BLaER1 treated with 17β-estradiol and CSF1 and Interleukin-3, amounts not matched to agents 10 nM and 100 nM (cell line): ENCODE measurements at regions not wholly inside any gene's neighbourhood (a gene's known extent, or its start where the extent isn't known, plus 50 kb on each side); places are given as distances from the start of the nearest gene placed in this dataset.
"Not testable (repeated sequence)": the region's sequence is repeated elsewhere in the genome, so short reads cannot be mapped to it uniquely, and the experiment has no call there.

ENCODE experiments used
- H3K27ac ChIP-seq, 11 experiments: shearing (Covaris generic); formaldehyde crosslinking; 2 replicates each; pipeline ENCODE4 v1.8.1; 2022
- H3K27me3 ChIP-seq, 11 experiments: shearing (Covaris generic); formaldehyde crosslinking; 2 replicates each; pipeline ENCODE4 v1.8.1; 2022
- H3K36me3 ChIP-seq, 11 experiments: shearing (Covaris generic); formaldehyde crosslinking; 2 replicates each; pipeline ENCODE4 v1.8.1; 2022
- H3K4me1 ChIP-seq, 10 experiments: shearing (Covaris generic); formaldehyde crosslinking; 2 replicates each; pipeline ENCODE4 v1.8.1; 2022
- H3K4me2 ChIP-seq, 11 experiments: shearing (Covaris generic); formaldehyde crosslinking; 2 replicates each; pipeline ENCODE4 v1.8.1; 2022
- H3K4me3 ChIP-seq, 10 experiments: shearing (Covaris generic); formaldehyde crosslinking; 2 replicates each; pipeline ENCODE4 v1.8.1; 2022
- H3K9ac ChIP-seq, 11 experiments: shearing (Covaris generic); formaldehyde crosslinking; 2 replicates each; pipeline ENCODE4 v1.8.1; 2022
- H3K9me3 ChIP-seq, 11 experiments: shearing (Covaris generic); formaldehyde crosslinking; replicated peaks in 1 of 11; 2 replicates each; pipeline ENCODE4 v1.8.1; 2022
- H4K20me1 ChIP-seq, 11 experiments: shearing (Covaris generic); formaldehyde crosslinking; 2 replicates each; pipeline ENCODE4 v1.8.1; 2022
- Cebpa-rat ChIP-seq, 11 experiments: shearing (Covaris generic); IDR thresholded peaks; 2 replicates each; pipeline ENCODE4 v1.8.1; 2022

- H3K36me3 ChIP-seq: no peaks in the 10 kb centered on the region
- no peak for TF ChIP-seq Cebpa-rat (IDR thresholded peaks at IDR 0.05)
- peaks cover 0 to 19% (median 4%) of the 10 kb centered on the region in 10 experiments; a peak in 7 of 20 replicates for H3K4me1 ChIP-seq
- H3K27me3 ChIP-seq: no peaks in the 10 kb centered on the region
- H3K9ac ChIP-seq: no peak overlapping the region
- no peaks in the 10 kb centered on the region for H4K20me1 ChIP-seq
- H3K4me3 ChIP-seq: no peak overlapping the region
- H3K9me3 ChIP-seq: peaks cover 0 to 5% (median 0%) of the 10 kb centered on the region in 11 experiments; a peak in 4 of 22 replicates
- H3K27ac ChIP-seq: no peak overlapping the region
- H3K4me2 ChIP-seq: peak overlapping the region in 2 of 11 experiments; percentile 34 to 45; a peak in 4 of 22 replicates
Measured at GRCh38 chr1:116287341-116288200, 85.5 kb upstream of the ATP1A1 start.

DNA sequence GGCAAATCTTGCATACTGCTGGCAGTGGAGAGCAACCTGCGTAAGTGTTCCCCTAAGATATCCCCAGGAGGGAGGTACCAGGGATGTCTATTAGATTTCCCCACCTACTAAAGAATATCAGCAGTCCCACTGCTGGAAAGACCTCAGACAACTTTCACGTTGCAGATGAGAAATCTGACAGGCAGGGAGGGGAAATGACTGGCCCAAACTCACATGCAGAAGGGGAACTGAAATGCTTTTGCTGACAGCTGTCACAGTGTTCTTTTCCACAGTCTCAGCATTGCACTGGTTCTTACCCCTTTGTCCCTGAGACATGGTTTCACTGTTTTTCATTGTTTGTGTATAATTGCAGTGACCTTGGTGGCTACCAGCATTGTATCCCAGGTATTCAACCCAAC is 84.8 kb upstream of the ATP1A1 start:
- Histone ChIP-seq H3K9me3 (no peaks in the 10 kb centered on the region), H3K4me3 (no peak overlapping the region), H3K4me1 (peaks cover 0 to 19% (median 4%) of the 10 kb centered on the region in 10 experiments; a peak in 7 of 20 replicates), H3K27ac (no peak overlapping the region), H3K36me3 (no peaks in the 10 kb centered on the region), H3K27me3 (no peaks in the 10 kb centered on the region), H3K4me2 (peak overlapping the region in 2 of 11 experiments; percentile 34 to 45; a peak in 4 of 22 replicates), H4K20me1 (no peaks in the 10 kb centered on the region), H3K9ac (no peak overlapping the region)
- TF ChIP-seq Cebpa-rat (IDR thresholded peaks at IDR 0.05): no peak

GRCh38 chr1:116289193-116289592 is 83.9 kb upstream of the ATP1A1 start:
- no peak overlapping the region for H3K9ac ChIP-seq
- 0 out of 22 replicates have a peak overlapping the region, but pooled peaks of 1 of the 11 experiments have one; percentile 45 for H3K4me2 ChIP-seq
- no peak for TF ChIP-seq Cebpa-rat (IDR thresholded peaks at IDR 0.05)

DNA sequence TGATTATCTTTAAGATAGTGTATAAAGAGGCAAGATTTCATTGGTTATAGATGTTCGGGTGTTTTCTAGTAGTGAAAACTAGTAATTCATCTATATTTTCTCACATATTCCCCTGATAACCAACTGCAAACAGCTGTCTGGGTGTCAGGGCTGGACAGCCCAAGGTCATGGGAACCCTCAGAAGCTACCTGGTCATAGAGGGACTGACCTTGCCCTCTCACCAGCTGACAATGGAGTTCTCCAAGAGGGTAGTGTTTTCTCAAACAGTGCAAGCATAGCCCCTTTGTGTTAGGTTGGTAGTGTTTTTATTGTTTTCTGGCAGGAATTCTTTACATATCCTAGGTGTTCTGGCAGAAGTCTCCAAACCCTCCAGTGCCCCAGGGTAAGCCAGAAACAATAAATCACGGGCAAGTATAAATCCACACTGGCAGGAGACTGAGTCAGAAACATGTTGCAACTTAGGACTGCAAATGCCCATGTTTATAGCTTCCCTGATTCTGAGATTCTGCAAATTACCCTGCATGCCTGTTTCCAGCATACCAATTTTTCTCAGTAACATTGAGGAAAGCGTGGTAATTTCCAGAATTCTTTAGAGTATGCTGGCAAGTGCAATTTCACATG is 82.8 kb upstream of the ATP1A1 start:
- Histone ChIP-seq H3K27me3 (no peaks in the 10 kb centered on the region), H3K4me1 (peaks cover 0 to 19% (median 4%) of the 10 kb centered on the region in 10 experiments; a peak in 7 of 20 replicates), H3K4me3 (no peak overlapping the region), H4K20me1 (no peaks in the 10 kb centered on the region), H3K9me3 (no peaks in the 10 kb centered on the region), H3K36me3 (no peaks in the 10 kb centered on the region), H3K4me2 (no peak overlapping the region), H3K27ac (no peak overlapping the region), H3K9ac (no peak overlapping the region)
- TF ChIP-seq Cebpa-rat (IDR thresholded peaks at IDR 0.05): no peak

More at GRCh38 chr1:116289193-116289592, 83.9 kb upstream of the ATP1A1 start:
- Histone ChIP-seq H3K4me1 (peaks cover 0 to 19% (median 4%) of the 10 kb centered on the region in 10 experiments; a peak in 7 of 20 replicates), H4K20me1 (no peaks in the 10 kb centered on the region), H3K27ac (no peak overlapping the region), H3K27me3 (no peaks in the 10 kb centered on the region), H3K4me3 (no peak overlapping the region), H3K36me3 (no peaks in the 10 kb centered on the region), H3K9me3 (no peaks in the 10 kb centered on the region)

DNA sequence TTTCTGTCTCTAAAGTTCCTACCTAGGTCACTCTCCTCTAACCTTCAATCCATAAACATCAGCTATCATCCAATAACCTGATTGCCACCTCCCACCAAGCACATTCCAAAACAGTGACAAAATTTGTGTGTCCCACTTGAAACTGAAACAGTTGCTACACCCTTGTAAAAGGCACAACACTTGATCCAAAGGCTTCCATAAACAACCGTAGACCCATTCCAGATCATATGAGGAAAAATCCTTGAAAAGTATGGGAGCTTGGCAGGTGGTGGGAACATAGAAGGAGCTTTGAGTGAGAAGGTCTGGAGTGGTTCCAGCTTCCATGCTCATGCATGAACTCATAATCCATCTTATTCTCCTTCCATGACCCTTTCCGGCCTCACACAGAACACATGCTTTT is 82.0 kb upstream of the ATP1A1 start:
- no peak overlapping the region for H3K9ac ChIP-seq
- TF ChIP-seq Cebpa-rat (IDR thresholded peaks at IDR 0.05): no peak
- H3K27ac ChIP-seq: no peak overlapping the region
- no peak overlapping the region for H3K4me2 ChIP-seq
- no peaks in the 10 kb centered on the region for H3K27me3 ChIP-seq
- no peaks in the 10 kb centered on the region for H4K20me1 ChIP-seq
- H3K36me3 ChIP-seq: no peaks in the 10 kb centered on the region
- no peak overlapping the region for H3K4me3 ChIP-seq
- H3K4me1 ChIP-seq: peaks cover 0 to 19% (median 4%) of the 10 kb centered on the region in 10 experiments; a peak in 7 of 20 replicates
- no peaks in the 10 kb centered on the region for H3K9me3 ChIP-seq

DNA sequence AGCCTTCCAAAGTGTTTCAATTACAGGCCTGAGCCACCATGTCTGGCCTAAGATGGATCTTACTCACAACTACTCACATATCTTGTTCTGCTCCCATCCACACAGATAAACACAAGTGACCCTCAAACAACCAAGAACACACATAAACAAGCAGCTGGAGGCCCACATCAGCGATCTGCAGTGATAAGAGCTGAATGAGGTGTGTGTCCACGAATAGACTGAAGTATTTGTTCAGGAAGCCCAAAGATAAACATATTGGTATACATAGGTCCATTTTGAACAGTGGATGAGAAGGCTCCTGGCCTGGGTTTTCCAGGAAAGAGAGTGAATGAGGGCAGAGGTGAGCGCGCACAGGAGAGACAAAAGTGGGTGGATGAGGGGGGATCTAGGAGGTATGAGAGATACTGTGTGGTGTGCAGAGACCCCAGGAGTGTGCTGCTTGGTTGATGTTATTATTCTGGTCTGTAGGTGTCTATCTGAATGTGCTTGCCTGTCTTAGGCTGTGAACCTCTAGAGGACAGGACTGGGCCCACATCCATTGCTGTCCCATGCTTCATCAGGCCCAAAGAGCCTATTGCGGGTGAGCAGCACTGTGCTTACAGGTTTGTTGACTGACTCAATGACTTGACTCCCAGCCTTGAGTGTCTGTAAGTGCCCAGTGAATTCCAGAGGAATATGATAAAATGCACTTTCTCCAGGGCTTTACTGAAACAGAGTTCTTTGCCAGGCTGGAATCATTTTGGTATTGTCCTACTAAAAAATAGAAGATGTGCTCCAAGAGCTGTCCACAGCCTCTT is 79.9 kb upstream of the ATP1A1 start:
- Histone ChIP-seq H3K36me3 (no peaks in the 10 kb centered on the region), H3K4me1 (peaks cover 0 to 10% (median 2%) of the 10 kb centered on the region in 10 experiments; a peak in 7 of 20 replicates), H3K9me3 (peaks cover 6 to 12% (median 10%) of the 10 kb centered on the region in 11 experiments; a peak in 19 of 22 replicates), H4K20me1 (no peaks in the 10 kb centered on the region), H3K4me2 (no peak overlapping the region), H3K9ac (no peak overlapping the region), H3K4me3 (no peak overlapping the region), H3K27ac (no peak overlapping the region), H3K27me3 (no peaks in the 10 kb centered on the region)
- no peak for TF ChIP-seq Cebpa-rat (IDR thresholded peaks at IDR 0.05)

- Histone ChIP-seq H3K27ac (no peak overlapping the region), H3K9ac (no peak overlapping the region), H3K4me1 (peaks cover 0 to 3% (median 0%) of the 10 kb centered on the region in 10 experiments; a peak in 1 of 20 replicates), H4K20me1 (no peaks in the 10 kb centered on the region), H3K9me3 (peaks cover 11 to 20% (median 16%) of the 10 kb centered on the region in 11 experiments; a peak in 19 of 22 replicates), H3K27me3 (no peaks in the 10 kb centered on the region), H3K4me2 (no peak overlapping the region), H3K36me3 (no peaks in the 10 kb centered on the region), H3K4me3 (no peak overlapping the region)
- TF ChIP-seq Cebpa-rat (IDR thresholded peaks at IDR 0.05): no peak
Measured at GRCh38 chr1:116297495-116298212, 75.4 kb upstream of the ATP1A1 start.

GRCh38 chr1:116298213-116298579 is 74.8 kb upstream of the ATP1A1 start:
- H3K4me2 ChIP-seq, H3K27ac ChIP-seq, H3K4me1 ChIP-seq, H3K9ac ChIP-seq, H3K36me3 ChIP-seq, H3K27me3 ChIP-seq, H3K4me3 ChIP-seq, H4K20me1 ChIP-seq: not testable (repeated sequence)
- peaks cover 11 to 20% (median 16%) of the 10 kb centered on the region in 11 experiments; a peak in 19 of 22 replicates for H3K9me3 ChIP-seq
